HEK293 (cell line): ENCODE measurements at regions not wholly inside any gene's neighbourhood (a gene's known extent, or its start where the extent isn't known, plus 50 kb on each side); places are given as distances from the start of the nearest gene placed in this dataset.

Source experiments
- CTCF ChIA-PET: fragments of 350-600 bp; formaldehyde crosslinking; extraction: SDS; loops from one replicate; lab custom pipeline; 2021; ENCODE audit warnings: antibody characterized with exemption; lab: Yijun Ruan, JAX
- POLR2A ChIA-PET: fragments of 300-600 bp; formaldehyde crosslinking; extraction: SDS; loops from one replicate; lab custom pipeline; 2020; ENCODE audit warnings: antibody characterized with exemption, inconsistent platforms; lab: Yijun Ruan, JAX
- H3K27ac ChIP-seq: fragments of 200-500 bp; sonication (Bioruptor generic); 2 replicates; pipeline ENCODE4 v1.5.1; 2014; ENCODE audit warnings: low read depth, low read length, control low read depth, inconsistent platforms; ENCODE audit errors: extremely low read depth
- H3K36me3 ChIP-seq, 2 experiments: fragments of 200-500 bp in 1 of 2; sonication (Bioruptor generic) in 1 of 2; 1 replicate in 1 of 2; 2 replicates in 1 of 2; pipeline ENCODE4 v1.5.1; 2014 to 2017; ENCODE audit warnings: inconsistent platforms in 2 of 2, low read length in 2 of 2; ENCODE audit not compliant: control insufficient read depth in 2 of 2, insufficient read depth in 1 of 2
- H3K4me1 ChIP-seq: fragments of 200-500 bp; sonication (Bioruptor generic); 2 replicates; pipeline ENCODE4 v1.5.1; 2014; ENCODE audit warnings: mild to moderate bottlenecking, low read length, inconsistent platforms; ENCODE audit not compliant: control insufficient read depth, insufficient read depth
- H3K4me3 ChIP-seq: 2 replicates; pipeline ENCODE4 v1.5.1; 2011; ENCODE audit warnings: low read depth, mild to moderate bottlenecking, control low read depth, low read length, moderate library complexity
- H3K9me3 ChIP-seq: fragments of 200-500 bp; sonication (Bioruptor generic); 2 replicates; pipeline ENCODE4 v1.5.1; 2014; ENCODE audit warnings: low read depth, low read length, inconsistent platforms; ENCODE audit not compliant: control insufficient read depth, insufficient read depth
- FEZF1 ChIP-seq: fragments of 450-650 bp; formaldehyde crosslinking; IDR thresholded peaks from 2 replicates; pipeline ENCODE4 v1.5.1; 2016; ENCODE audit warnings: missing biosample characterization, missing genetic modification characterization
- KLF10 ChIP-seq: fragments of 450-650 bp; IDR thresholded peaks from 2 replicates; pipeline ENCODE4 v1.5.1; 2018; ENCODE audit warnings: missing biosample characterization, mild to moderate bottlenecking, missing genetic modification characterization
- SALL2 ChIP-seq: fragments of 450-650 bp; formaldehyde crosslinking; IDR thresholded peaks from 2 replicates; pipeline ENCODE4 v1.5.0; 2017; ENCODE audit warnings: missing biosample characterization, mild to moderate bottlenecking, missing genetic modification characterization, borderline replicate concordance
- SP3 ChIP-seq: fragments of 450-650 bp; formaldehyde crosslinking; IDR thresholded peaks from 2 replicates; pipeline ENCODE4 v1.5.1; 2016; ENCODE audit warnings: missing biosample characterization, missing genetic modification characterization
- ZFP69B ChIP-seq: fragments of 450-650 bp; formaldehyde crosslinking; IDR thresholded peaks from 2 replicates; pipeline ENCODE4 v1.5.1; 2016; ENCODE audit warnings: missing biosample characterization, missing genetic modification characterization
- ZNF133 ChIP-seq: fragments of 450-650 bp; formaldehyde crosslinking; IDR thresholded peaks from 2 replicates; pipeline ENCODE4 v1.5.1; 2016; ENCODE audit warnings: missing biosample characterization, missing genetic modification characterization
- ZNF146 ChIP-seq: fragments of 450-650 bp; formaldehyde crosslinking; IDR thresholded peaks from 2 replicates; pipeline ENCODE4 v1.5.1; 2016; ENCODE audit warnings: missing biosample characterization, missing genetic modification characterization
- ZNF169 ChIP-seq: fragments of 450-650 bp; formaldehyde crosslinking; IDR thresholded peaks from 2 replicates; pipeline ENCODE4 v1.5.1; 2016; ENCODE audit warnings: missing biosample characterization, missing genetic modification characterization
- ZNF211 ChIP-seq: fragments of 450-650 bp; formaldehyde crosslinking; IDR thresholded peaks from 2 replicates; pipeline ENCODE4 v1.5.1; 2016; ENCODE audit warnings: low read depth, missing biosample characterization, missing genetic modification characterization
- ZNF221 ChIP-seq: fragments of 450-650 bp; formaldehyde crosslinking; IDR thresholded peaks from 2 replicates; pipeline ENCODE4 v1.5.1; 2017; ENCODE audit warnings: missing biosample characterization, missing genetic modification characterization, borderline replicate concordance
- ZNF350 ChIP-seq: fragments of 450-650 bp; formaldehyde crosslinking; IDR thresholded peaks from 2 replicates; pipeline ENCODE4 v1.5.0; 2017; ENCODE audit warnings: missing biosample characterization, mild to moderate bottlenecking, missing genetic modification characterization
- ZNF366 ChIP-seq: fragments of 450-650 bp; formaldehyde crosslinking; conservative IDR thresholded peaks from 2 replicates; pipeline ENCODE4 v1.5.1; 2016; ENCODE audit warnings: missing biosample characterization, missing genetic modification characterization
- ZNF394 ChIP-seq: fragments of 450-650 bp; formaldehyde crosslinking; IDR thresholded peaks from 2 replicates; pipeline ENCODE4 v1.5.1; 2016; ENCODE audit warnings: missing biosample characterization, missing genetic modification characterization, mild to moderate bottlenecking, moderate library complexity, borderline replicate concordance
- ZNF426 ChIP-seq: fragments of 450-650 bp; formaldehyde crosslinking; IDR thresholded peaks from 2 replicates; pipeline ENCODE4 v1.5.1; 2017; ENCODE audit warnings: missing biosample characterization, missing genetic modification characterization, mild to moderate bottlenecking, inconsistent platforms, moderate library complexity
- ZNF473 ChIP-seq: fragments of 450-650 bp; formaldehyde crosslinking; IDR thresholded peaks from 2 replicates; pipeline ENCODE4 v1.5.1; 2017; ENCODE audit warnings: missing biosample characterization, missing genetic modification characterization
- ZNF521 ChIP-seq: fragments of 450-650 bp; formaldehyde crosslinking; IDR thresholded peaks from 2 replicates; pipeline ENCODE4 v1.5.1; 2017; ENCODE audit warnings: missing biosample characterization, mild to moderate bottlenecking, missing genetic modification characterization
- ZNF558 ChIP-seq: fragments of 450-650 bp; formaldehyde crosslinking; IDR thresholded peaks from 2 replicates; pipeline ENCODE4 v1.5.1; 2016; ENCODE audit warnings: missing biosample characterization, missing genetic modification characterization
- ZNF571 ChIP-seq: fragments of 450-650 bp; formaldehyde crosslinking; IDR thresholded peaks from 2 replicates; pipeline ENCODE4 v1.5.0; 2017; ENCODE audit warnings: missing biosample characterization, missing genetic modification characterization
- ZNF600 ChIP-seq: fragments of 450-650 bp; formaldehyde crosslinking; IDR thresholded peaks from 2 replicates; pipeline ENCODE4 v1.5.1; 2016; ENCODE audit warnings: missing biosample characterization, missing genetic modification characterization
- ZNF621 ChIP-seq: fragments of 450-650 bp; formaldehyde crosslinking; IDR thresholded peaks from 2 replicates; pipeline ENCODE4 v1.5.1; 2017; ENCODE audit warnings: missing biosample characterization, missing genetic modification characterization
- ZNF785 ChIP-seq: fragments of 450-650 bp; formaldehyde crosslinking; IDR thresholded peaks from 2 replicates; pipeline ENCODE4 v1.5.1; 2016; ENCODE audit warnings: missing biosample characterization, missing genetic modification characterization
- ZNF792 ChIP-seq: fragments of 450-650 bp; formaldehyde crosslinking; IDR thresholded peaks from 2 replicates; pipeline ENCODE4 v1.5.1; 2016; ENCODE audit warnings: missing biosample characterization, missing genetic modification characterization
- ZSCAN23 ChIP-seq: fragments of 450-650 bp; formaldehyde crosslinking; IDR thresholded peaks from 2 replicates; pipeline ENCODE4 v1.5.1; 2016; ENCODE audit warnings: missing biosample characterization, missing genetic modification characterization
- TF ChIP-seq, protein P1 (sequence below): fragments of 450-650 bp; formaldehyde crosslinking; optimal IDR thresholded peaks from 2 replicates; pipeline ENCODE3; 2016; ENCODE audit warnings: missing biosample characterization, mild to moderate bottlenecking, missing genetic modification characterization
- TF ChIP-seq, protein P2 (sequence below): fragments of 450-650 bp; formaldehyde crosslinking; IDR thresholded peaks from 2 replicates; pipeline ENCODE4 v1.5.0; 2017; ENCODE audit warnings: missing biosample characterization, missing genetic modification characterization, borderline replicate concordance
- TF ChIP-seq, protein P3 (sequence below): fragments of 450-650 bp; formaldehyde crosslinking; IDR thresholded peaks from 2 replicates; pipeline ENCODE4 v1.5.1; 2017; ENCODE audit warnings: missing biosample characterization, mild to moderate bottlenecking, missing genetic modification characterization, moderate library complexity
- TF ChIP-seq, protein P4 (sequence below): IDR thresholded peaks from 2 replicates; pipeline ENCODE4 v1.6.1; 2011; ENCODE audit warnings: mild to moderate bottlenecking, low read depth, low read length, borderline replicate concordance
- TF ChIP-seq, protein P5 (sequence below): fragments of 450-650 bp; formaldehyde crosslinking; IDR thresholded peaks from 2 replicates; pipeline ENCODE4 v1.5.1; 2017; ENCODE audit warnings: missing biosample characterization, missing genetic modification characterization
- TF ChIP-seq, protein P6 (sequence below): fragments of 450-650 bp; formaldehyde crosslinking; IDR thresholded peaks from 2 replicates; pipeline ENCODE4 v1.5.1; 2017; ENCODE audit warnings: missing biosample characterization, missing genetic modification characterization

- POLR2A ChIA-PET, result no interaction called here
Measured at GRCh38 chr2:160731856-160732255, 238.2 kb upstream of the RBMS1 start.

GRCh38 chr2:160735696-160736095, 242.1 kb upstream of the RBMS1 start:
- Histone ChIP-seq H3K27ac (no peak overlapping the region), H3K36me3 (no peaks in the 10 kb centered on the region), H3K9me3 (no peaks in the 10 kb centered on the region), H3K4me3 (no peak overlapping the region), H3K4me1 (no peaks in the 10 kb centered on the region; the same call in 1 of the 2 replicates)
- ChIA-PET CTCF (interaction anchor here (0.7 kb wide), 1 partner anchor 58 kb away, joined by 4 read pairs; no protein-coding TSS in a partner anchor), POLR2A (no interaction called here)
- no peak for TF ChIP-seq ZNF600 (tag by site-specific recombination)
- TF ChIP-seq ZNF394, result no peak
- TF ChIP-seq, protein P1, sequence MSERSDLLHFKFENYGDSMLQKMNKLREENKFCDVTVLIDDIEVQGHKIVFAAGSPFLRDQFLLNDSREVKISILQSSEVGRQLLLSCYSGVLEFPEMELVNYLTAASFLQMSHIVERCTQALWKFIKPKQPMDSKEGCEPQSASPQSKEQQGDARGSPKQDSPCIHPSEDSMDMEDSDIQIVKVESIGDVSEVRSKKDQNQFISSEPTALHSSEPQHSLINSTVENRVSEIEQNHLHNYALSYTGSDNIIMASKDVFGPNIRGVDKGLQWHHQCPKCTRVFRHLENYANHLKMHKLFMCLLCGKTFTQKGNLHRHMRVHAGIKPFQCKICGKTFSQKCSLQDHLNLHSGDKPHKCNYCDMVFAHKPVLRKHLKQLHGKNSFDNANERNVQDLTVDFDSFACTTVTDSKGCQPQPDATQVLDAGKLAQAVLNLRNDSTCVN (tag by site-specific recombination), result no peak
- no peak for TF ChIP-seq ZNF426 (tag by site-specific recombination)
- TF ChIP-seq ZNF558, result no peak
- TF ChIP-seq ZNF792 (tag by site-specific recombination), result no peak
- TF ChIP-seq, protein P2, sequence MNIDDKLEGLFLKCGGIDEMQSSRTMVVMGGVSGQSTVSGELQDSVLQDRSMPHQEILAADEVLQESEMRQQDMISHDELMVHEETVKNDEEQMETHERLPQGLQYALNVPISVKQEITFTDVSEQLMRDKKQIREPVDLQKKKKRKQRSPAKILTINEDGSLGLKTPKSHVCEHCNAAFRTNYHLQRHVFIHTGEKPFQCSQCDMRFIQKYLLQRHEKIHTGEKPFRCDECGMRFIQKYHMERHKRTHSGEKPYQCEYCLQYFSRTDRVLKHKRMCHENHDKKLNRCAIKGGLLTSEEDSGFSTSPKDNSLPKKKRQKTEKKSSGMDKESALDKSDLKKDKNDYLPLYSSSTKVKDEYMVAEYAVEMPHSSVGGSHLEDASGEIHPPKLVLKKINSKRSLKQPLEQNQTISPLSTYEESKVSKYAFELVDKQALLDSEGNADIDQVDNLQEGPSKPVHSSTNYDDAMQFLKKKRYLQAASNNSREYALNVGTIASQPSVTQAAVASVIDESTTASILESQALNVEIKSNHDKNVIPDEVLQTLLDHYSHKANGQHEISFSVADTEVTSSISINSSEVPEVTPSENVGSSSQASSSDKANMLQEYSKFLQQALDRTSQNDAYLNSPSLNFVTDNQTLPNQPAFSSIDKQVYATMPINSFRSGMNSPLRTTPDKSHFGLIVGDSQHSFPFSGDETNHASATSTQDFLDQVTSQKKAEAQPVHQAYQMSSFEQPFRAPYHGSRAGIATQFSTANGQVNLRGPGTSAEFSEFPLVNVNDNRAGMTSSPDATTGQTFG, result no peak
- TF ChIP-seq ZFP69B (tag by site-specific recombination), result no peak
- TF ChIP-seq ZNF211, result no peak
- TF ChIP-seq ZNF221 (tag by site-specific recombination), result no peak
- TF ChIP-seq ZNF473, result no peak

More at GRCh38 chr2:160731856-160732255, 238.2 kb upstream of the RBMS1 start:
- Histone ChIP-seq H3K4me1 (no peaks in the 10 kb centered on the region; the same call in 1 of the 2 replicates), H3K27ac (no peak overlapping the region), H3K4me3 (no peak overlapping the region), H3K9me3 (no peaks in the 10 kb centered on the region), H3K36me3 (no peaks in the 10 kb centered on the region)
- CTCF ChIA-PET, result no interaction called here
- TF ChIP-seq ZNF211 (no peak), KLF10 (tag by site-specific recombination) (no peak), ZNF366 (tag by site-specific recombination) (no peak), SP3 (tag by site-specific recombination) (no peak), ZNF521 (no peak), SALL2 (tag by site-specific recombination) (no peak), ZSCAN23 (tag by site-specific recombination) (no peak), ZNF146 (tag by site-specific recombination) (no peak), ZNF621 (no peak), FEZF1 (tag by site-specific recombination) (no peak), ZNF133 (tag by site-specific recombination) (no peak), ZNF169 (tag by site-specific recombination) (no peak), ZNF350 (tag by site-specific recombination) (no peak), ZNF785 (tag by site-specific recombination) (no peak), ZNF571 (tag by site-specific recombination) (no peak)
- TF ChIP-seq, protein P3, sequence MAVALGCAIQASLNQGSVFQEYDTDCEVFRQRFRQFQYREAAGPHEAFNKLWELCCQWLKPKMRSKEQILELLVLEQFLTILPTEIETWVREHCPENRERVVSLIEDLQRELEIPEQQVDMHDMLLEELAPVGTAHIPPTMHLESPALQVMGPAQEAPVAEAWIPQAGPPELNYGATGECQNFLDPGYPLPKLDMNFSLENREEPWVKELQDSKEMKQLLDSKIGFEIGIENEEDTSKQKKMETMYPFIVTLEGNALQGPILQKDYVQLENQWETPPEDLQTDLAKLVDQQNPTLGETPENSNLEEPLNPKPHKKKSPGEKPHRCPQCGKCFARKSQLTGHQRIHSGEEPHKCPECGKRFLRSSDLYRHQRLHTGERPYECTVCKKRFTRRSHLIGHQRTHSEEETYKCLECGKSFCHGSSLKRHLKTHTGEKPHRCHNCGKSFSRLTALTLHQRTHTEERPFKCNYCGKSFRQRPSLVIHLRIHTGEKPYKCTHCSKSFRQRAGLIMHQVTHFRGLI (tag by site-specific recombination), result no peak
- TF ChIP-seq, protein P4, sequence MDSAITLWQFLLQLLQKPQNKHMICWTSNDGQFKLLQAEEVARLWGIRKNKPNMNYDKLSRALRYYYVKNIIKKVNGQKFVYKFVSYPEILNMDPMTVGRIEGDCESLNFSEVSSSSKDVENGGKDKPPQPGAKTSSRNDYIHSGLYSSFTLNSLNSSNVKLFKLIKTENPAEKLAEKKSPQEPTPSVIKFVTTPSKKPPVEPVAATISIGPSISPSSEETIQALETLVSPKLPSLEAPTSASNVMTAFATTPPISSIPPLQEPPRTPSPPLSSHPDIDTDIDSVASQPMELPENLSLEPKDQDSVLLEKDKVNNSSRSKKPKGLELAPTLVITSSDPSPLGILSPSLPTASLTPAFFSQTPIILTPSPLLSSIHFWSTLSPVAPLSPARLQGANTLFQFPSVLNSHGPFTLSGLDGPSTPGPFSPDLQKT, result no peak
- TF ChIP-seq, protein P5, sequence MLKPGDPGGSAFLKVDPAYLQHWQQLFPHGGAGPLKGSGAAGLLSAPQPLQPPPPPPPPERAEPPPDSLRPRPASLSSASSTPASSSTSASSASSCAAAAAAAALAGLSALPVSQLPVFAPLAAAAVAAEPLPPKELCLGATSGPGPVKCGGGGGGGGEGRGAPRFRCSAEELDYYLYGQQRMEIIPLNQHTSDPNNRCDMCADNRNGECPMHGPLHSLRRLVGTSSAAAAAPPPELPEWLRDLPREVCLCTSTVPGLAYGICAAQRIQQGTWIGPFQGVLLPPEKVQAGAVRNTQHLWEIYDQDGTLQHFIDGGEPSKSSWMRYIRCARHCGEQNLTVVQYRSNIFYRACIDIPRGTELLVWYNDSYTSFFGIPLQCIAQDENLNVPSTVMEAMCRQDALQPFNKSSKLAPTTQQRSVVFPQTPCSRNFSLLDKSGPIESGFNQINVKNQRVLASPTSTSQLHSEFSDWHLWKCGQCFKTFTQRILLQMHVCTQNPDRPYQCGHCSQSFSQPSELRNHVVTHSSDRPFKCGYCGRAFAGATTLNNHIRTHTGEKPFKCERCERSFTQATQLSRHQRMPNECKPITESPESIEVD (tag by site-specific recombination), result no peak
- TF ChIP-seq, protein P6, sequence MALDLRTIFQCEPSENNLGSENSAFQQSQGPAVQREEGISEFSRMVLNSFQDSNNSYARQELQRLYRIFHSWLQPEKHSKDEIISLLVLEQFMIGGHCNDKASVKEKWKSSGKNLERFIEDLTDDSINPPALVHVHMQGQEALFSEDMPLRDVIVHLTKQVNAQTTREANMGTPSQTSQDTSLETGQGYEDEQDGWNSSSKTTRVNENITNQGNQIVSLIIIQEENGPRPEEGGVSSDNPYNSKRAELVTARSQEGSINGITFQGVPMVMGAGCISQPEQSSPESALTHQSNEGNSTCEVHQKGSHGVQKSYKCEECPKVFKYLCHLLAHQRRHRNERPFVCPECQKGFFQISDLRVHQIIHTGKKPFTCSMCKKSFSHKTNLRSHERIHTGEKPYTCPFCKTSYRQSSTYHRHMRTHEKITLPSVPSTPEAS (tag by site-specific recombination), result no peak
